B cell (primary cell): ENCODE measurements at regions not wholly inside any gene's neighbourhood (a gene's known extent, or its start where the extent isn't known, plus 50 kb on each side); places are given as distances from the start of the nearest gene placed in this dataset.
"Not testable (repeated sequence)": the region's sequence is repeated elsewhere in the genome, so short reads cannot be mapped to it uniquely, and the experiment has no call there.

Source experiments
- ATAC-seq: fragments of 200-7000 bp; cut with Tn5 transposase; one replicate; pipeline ENCODE4 v1.10.0; 2021; ENCODE audit warnings: low read depth, mild to moderate bottlenecking, moderate number of reproducible peaks, moderate library complexity
- CTCF ChIA-PET: fragments of 350-600 bp; sonication (Branson Sonifier 250); formaldehyde crosslinking; loops from one replicate; lab custom pipeline; 2021; ENCODE audit warnings: antibody characterized with exemption, inconsistent platforms; lab: Charles Lee
- POLR2A ChIA-PET: fragments of 350-600 bp; sonication (Branson Sonifier 250); formaldehyde crosslinking; loops from one replicate; lab custom pipeline; 2021; ENCODE audit warnings: antibody characterized with exemption; lab: Charles Lee
- DNase-seq: peaks from one replicate; pipeline ENCODE4 v3.0.0; 2013
- H2AFZ ChIP-seq: 2 replicates; pipeline ENCODE4 v1.6.1; 2012; ENCODE audit warnings: mild to moderate bottlenecking, low read depth, low read length; ENCODE audit not compliant: insufficient read depth, poor library complexity, severe bottlenecking
- H3K27ac ChIP-seq, 2 donors: 1 replicate in 1 of 2; 2 replicates in 1 of 2; pipeline ENCODE4 v1.5.1; 2012 to 2013; ENCODE audit warnings: low read length in 2 of 2, mild to moderate bottlenecking in 2 of 2, moderate library complexity in 1 of 2
- H3K27me3 ChIP-seq, 4 experiments: fragments of 200-600 bp in 1 of 4; sonication (generic) in 1 of 4; replicated peaks in 1 of 4; 1 replicate in 2 of 4; 2 replicates in 2 of 4; pipeline versions ENCODE4 v1.6.1 to v1.7.0; 2013 to 2016; ENCODE audit warnings: low read length in 3 of 4, mild to moderate bottlenecking in 2 of 4, mixed read lengths in 1 of 4, moderate library complexity in 1 of 4; ENCODE audit not compliant: insufficient read depth in 4 of 4, control insufficient read depth in 3 of 4; ENCODE audit errors: control extremely low read depth in 1 of 4
- H3K36me3 ChIP-seq, 2 experiments: replicated peaks in 1 of 2; 1 replicate in 1 of 2; 2 replicates in 1 of 2; pipeline versions ENCODE4 v1.6.1 to v1.7.1; 2013; ENCODE audit warnings: low read length in 1 of 2; ENCODE audit not compliant: insufficient read depth in 2 of 2, control insufficient read depth in 1 of 2; ENCODE audit errors: control extremely low read depth in 1 of 2, extremely low read depth in 1 of 2
- H3K4me1 ChIP-seq, 2 donors: fragments of 200-600 bp in 1 of 2; sonication (generic) in 1 of 2; 1 replicate in 1 of 2; 2 replicates in 1 of 2; pipeline versions ENCODE4 v1.5.1 to v1.6.1; 2013 to 2017; ENCODE audit warnings: low read length in 2 of 2; ENCODE audit not compliant: control insufficient read depth in 2 of 2, insufficient read depth in 2 of 2
- H3K4me2 ChIP-seq: replicated peaks from 2 replicates; pipeline ENCODE3; 2012; ENCODE audit warnings: mild to moderate bottlenecking, low read depth, low read length; ENCODE audit not compliant: poor library complexity, severe bottlenecking
- H3K4me3 ChIP-seq, 5 experiments: fragments of 200-600 bp in 1 of 5; sonication (generic) in 1 of 5; 1 replicate in 3 of 5; 2 replicates in 2 of 5; pipeline versions ENCODE4 v1.5.1 to v1.7.0; 2011 to 2016; ENCODE audit warnings: low read length in 4 of 5, mild to moderate bottlenecking in 4 of 5, low read depth in 2 of 5, control low read depth in 1 of 5, moderate library complexity in 1 of 5; ENCODE audit not compliant: insufficient read depth in 1 of 5; ENCODE audit errors: control extremely low read depth in 1 of 5, extremely low read depth in 1 of 5
- H3K79me2 ChIP-seq: fragments of 200-600 bp; sonication (generic); one replicate; pipeline ENCODE4 v1.6.0; 2016; ENCODE audit warnings: low read length; ENCODE audit not compliant: control insufficient read depth, insufficient read depth
- H3K9ac ChIP-seq: fragments of 200-600 bp; sonication (generic); 2 replicates; pipeline ENCODE4 v1.6.1; 2017; ENCODE audit warnings: mild to moderate bottlenecking, low read length, moderate library complexity
- H3K9me3 ChIP-seq, 3 donors: one replicate each; pipeline versions ENCODE4 v1.6.1 to v1.7.1; 2013; ENCODE audit warnings: low read length in 2 of 3; ENCODE audit not compliant: control insufficient read depth in 2 of 3, insufficient read depth in 1 of 3; ENCODE audit errors: control extremely low read depth in 1 of 3
- H4K20me1 ChIP-seq: 2 replicates; pipeline ENCODE4 v1.6.0; 2012; ENCODE audit warnings: mild to moderate bottlenecking, low read length; ENCODE audit not compliant: insufficient read depth, control insufficient read depth, poor library complexity, severe bottlenecking
- H3K27ac Mint-ChIP-seq: one replicate; pipeline ENCODE4 v1.8.0; 2021; ENCODE audit warnings: mixed read lengths
- H3K27me3 Mint-ChIP-seq: one replicate; pipeline ENCODE4 v1.8.0; 2021; ENCODE audit warnings: mixed read lengths
- H3K4me1 Mint-ChIP-seq: one replicate; pipeline ENCODE4 v1.8.0; 2021; ENCODE audit warnings: mixed read lengths
- H3K4me3 Mint-ChIP-seq: one replicate; pipeline ENCODE4 v1.8.0; 2021; ENCODE audit warnings: mixed read lengths
- H3K9me3 Mint-ChIP-seq: one replicate; pipeline ENCODE4 v1.8.0; 2022; ENCODE audit warnings: mixed read lengths; ENCODE audit not compliant: insufficient read depth
- WGBS: methylation state at CpG from one replicate; pipeline ENCODE4 v1.1.5; 2013; ENCODE audit warnings: missing lambda C conversion rate; ENCODE audit not compliant: insufficient coverage; 5-methylcytosine and 5-hydroxymethylcytosine counted together
- intact Hi-C: fragments of 100-400 bp; cut with micrococcal nuclease; formaldehyde crosslinking; loops from one replicate; pipeline ENCODE4 v1.10.0; 2022

DNA sequence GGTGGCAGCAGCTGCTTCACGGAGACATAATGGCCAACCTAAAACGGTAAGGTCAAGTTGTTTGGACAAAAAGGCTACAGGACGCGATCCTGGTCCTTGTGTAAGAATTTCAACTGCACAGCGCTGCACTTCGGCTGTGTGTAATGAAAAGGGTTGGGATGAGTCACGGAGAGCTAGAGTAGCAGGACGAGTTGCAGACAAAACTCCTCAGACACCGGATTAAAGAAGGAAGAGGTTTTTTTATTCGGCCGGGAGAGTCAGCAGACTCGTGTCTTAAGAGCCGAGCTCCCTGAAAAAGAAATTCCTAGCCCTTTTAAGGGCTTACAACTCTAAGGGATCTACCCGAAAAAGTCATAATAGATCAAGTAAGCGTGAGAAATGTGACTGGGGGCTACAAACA, 124.2 kb upstream of the CCZ1B start:
- H3K27me3 Mint-ChIP-seq: peaks cover 15% of the 10 kb centered on the region
- H3K4me1 Mint-ChIP-seq, H3K9ac ChIP-seq, H3K36me3 ChIP-seq, POLR2A ChIA-PET, H3K9me3 ChIP-seq, H3K9me3 Mint-ChIP-seq, intact Hi-C loops, H3K79me2 ChIP-seq, H3K4me1 ChIP-seq, H3K27ac Mint-ChIP-seq, H3K4me3 ChIP-seq, H3K4me2 ChIP-seq, H3K27me3 ChIP-seq, CTCF ChIA-PET, H4K20me1 ChIP-seq, H3K27ac ChIP-seq, ATAC-seq, H3K4me3 Mint-ChIP-seq, H2AFZ ChIP-seq, DNase-seq: not testable (repeated sequence)
- 60% methylated on average over 3 of the region's 15 CpGs for WGBS

DNA sequence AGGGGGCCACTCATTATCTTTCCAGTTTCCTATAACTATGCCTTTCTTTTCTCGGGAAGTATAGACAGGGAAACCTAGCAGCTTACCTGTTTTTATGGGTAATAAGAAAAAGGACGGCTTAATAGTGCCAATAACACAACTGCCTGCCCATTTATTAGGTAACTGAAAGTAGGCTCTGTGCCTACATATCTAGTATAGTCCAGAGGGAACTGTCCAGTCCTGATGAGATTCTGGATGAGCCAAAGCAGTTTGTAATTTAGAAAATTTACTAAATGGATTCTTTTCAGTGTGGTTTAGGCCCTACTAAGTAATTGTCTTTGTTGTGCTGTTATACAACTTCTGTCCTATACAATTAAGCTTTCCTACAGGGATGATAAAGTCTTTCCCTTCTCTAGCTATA, 125.5 kb upstream of the CCZ1B start:
- DNase-seq, H3K27me3 ChIP-seq, H3K79me2 ChIP-seq, ATAC-seq, H3K4me1 Mint-ChIP-seq, H3K4me1 ChIP-seq, CTCF ChIA-PET, H3K4me2 ChIP-seq, H3K9me3 Mint-ChIP-seq, H2AFZ ChIP-seq, H3K36me3 ChIP-seq, H3K27ac Mint-ChIP-seq, H4K20me1 ChIP-seq, intact Hi-C loops, H3K27ac ChIP-seq, H3K4me3 ChIP-seq, POLR2A ChIA-PET, H3K9ac ChIP-seq, H3K9me3 ChIP-seq, H3K4me3 Mint-ChIP-seq: not testable (repeated sequence)
- WGBS: no CpG with 5 or more reads among the region's 2 CpGs
- H3K27me3 Mint-ChIP-seq: peaks cover 10% of the 10 kb centered on the region
